ENCODE measurements at regions not wholly inside any gene's neighbourhood (a gene's known extent, or its start where the extent isn't known, plus 50 kb on each side); places are given as distances from the start of the nearest gene placed in this dataset.

DNA sequence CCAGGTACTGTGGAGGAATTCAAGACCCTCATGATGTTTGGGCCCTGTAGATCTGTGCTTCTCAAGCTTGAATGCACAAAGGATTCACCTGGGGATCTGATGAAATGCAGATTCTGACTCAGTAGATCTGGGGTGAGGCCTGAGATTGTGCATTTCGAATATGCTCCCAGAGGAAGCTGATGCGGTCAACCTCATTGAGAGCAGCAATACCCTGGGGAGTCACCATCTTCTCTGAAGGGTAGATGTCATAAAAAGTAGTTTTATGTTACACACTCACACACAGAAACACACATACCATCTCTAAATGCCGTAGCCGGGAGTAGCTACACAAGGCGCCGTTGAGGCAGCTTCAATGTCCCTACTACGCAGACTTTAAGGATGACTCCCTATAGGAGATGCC is 55.8 kb upstream of the CPEB4 start:
- DNase-seq (ENCODE audit: low read depth), result no peak

DNA sequence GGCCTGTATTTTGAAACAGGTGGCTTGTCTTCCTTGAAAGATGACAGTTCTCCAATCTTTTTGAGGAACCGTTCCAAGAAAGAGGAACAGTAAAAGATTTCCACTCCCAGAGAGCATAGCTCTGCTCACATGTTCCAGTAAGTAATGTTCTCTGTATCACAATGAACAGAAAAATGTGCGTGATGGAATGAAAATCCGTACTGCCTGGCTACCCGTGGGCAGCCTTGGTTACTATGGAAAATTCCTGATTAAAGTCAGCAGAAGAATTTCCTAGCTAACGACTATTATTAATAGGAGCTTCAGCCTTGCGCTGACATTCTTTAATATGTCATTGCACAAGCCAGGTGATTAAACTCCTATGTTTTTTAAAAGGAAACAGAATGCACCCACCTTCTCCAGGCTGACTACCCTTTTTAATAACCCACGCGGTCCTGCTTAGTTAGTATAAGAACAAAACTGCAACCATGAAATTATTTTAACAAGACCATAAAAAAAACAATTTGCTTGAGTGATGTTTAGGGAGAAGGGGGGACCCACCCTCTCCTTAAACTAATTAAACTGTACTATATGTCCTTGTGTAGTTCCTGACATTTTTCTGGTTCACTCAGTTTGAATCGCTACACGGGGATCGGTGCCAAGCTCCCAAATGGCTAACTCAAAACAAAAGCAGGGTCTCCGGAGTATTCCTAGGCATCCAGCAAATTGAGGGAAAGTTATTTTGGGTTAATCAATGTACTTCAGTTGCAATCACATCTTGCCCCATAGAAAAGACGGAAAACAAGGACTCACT is 54.8 kb upstream of the CPEB4 start:
- DNase-seq (ENCODE audit: low read depth), result no peak

DNA sequence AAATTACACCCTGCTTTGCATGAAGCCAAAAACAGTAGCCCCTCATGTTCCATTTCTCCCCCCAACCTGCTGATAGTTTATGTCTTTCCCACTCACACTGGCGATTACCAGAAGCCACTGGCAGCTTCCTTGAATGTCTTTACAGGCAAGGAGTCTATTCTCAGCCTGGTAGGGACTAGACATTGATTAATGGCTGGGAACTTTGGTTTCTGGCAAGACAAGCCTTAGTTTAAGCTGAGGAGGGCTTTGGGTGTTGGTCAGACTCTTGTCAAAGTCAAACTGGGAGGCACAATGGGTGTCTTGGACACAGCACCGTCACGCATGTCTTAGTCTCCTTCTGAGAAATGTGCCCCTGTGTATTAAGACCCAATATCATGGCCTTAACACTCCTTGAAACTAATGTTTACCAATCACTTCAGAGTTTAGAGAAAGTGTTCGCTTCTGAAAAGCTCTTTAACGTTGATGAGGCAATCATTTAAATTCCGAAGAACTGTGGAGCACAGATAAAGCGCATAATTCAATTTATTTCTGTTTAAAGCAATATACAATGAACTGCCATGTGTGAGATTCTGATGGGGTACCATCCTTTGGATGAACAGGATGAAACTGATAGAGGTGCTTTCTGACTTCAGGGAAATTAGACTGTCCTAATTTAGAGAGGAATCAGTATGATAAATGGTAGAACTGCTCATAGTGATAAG is 53.9 kb upstream of the CPEB4 start:
- DNase-seq (ENCODE audit: low read depth), result no peak

GRCh38 chr5:173835131-173835530 is 53.0 kb upstream of the CPEB4 start:
- no peak for DNase-seq (ENCODE audit: low read depth)

DNA sequence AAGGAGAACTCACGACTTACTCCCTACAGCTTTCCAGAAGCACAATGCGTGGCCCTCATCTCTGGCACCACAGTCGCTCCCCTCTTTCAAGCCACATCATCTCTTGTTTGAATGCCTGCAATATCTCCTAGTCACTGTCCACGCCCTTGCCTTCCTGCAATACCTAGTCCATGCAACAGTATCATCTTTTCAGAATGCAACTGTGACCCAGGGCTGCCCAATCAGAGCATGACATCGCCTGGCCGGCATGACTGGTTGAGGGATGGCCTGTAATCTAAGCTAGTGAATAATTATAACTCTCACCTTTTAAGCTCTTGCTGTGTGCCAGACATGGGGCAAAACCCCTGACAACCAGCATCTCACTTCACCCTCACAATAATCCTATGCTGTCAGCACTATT is 52.5 kb upstream of the CPEB4 start:
- DNase-seq (ENCODE audit: low read depth), result no peak

DNA sequence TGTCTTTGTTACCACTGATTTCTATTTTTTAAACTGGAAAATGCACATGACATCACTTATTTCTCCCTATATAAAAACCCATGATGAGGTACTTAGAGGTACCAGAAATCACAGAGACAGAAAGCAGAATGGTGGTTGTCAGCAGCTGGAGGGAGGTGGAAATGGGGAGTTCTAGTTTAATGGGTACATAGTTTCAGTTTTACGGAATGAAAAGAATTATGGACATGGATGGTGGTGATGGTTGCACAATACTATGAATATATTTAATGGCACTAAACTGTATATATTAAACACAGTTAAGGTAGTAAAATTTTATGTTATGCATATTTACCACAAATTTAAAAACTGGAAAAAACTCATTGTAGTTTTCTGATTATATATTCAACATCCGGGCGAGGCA is 50.5 kb upstream of the CPEB4 start:
- no peak for DNase-seq (ENCODE audit: low read depth)
